Thoracic aorta (tissue), 2 donors: ENCODE measurements at regions not wholly inside any gene's neighbourhood (a gene's known extent, or its start where the extent isn't known, plus 50 kb on each side); places are given as distances from the start of the nearest gene placed in this dataset.

ENCODE experiments used
- ATAC-seq: fragments of 150-250 bp; one replicate; pipeline ENCODE4 v1.8.0; 2017; ENCODE audit warnings: low read depth; ENCODE audit not compliant: insufficient number of reproducible peaks, low FRiP score
- DNase-seq: peaks from one replicate; pipeline ENCODE4 v3.0.0-alpha.2; 2020; ENCODE audit warnings: low spot score
- H3K27ac ChIP-seq, 2 donors: fragments of 200-600 bp; sonication (generic); 1 replicate in 1 of 2; 2 replicates in 1 of 2; pipeline ENCODE4 v1.5.1; 2016; ENCODE audit warnings: mild to moderate bottlenecking in 2 of 2, moderate library complexity in 2 of 2
- H3K27me3 ChIP-seq: fragments of 200-600 bp; sonication (generic); replicated peaks from 2 replicates; pipeline ENCODE4 v1.6.0; 2016; ENCODE audit warnings: mild to moderate bottlenecking; ENCODE audit not compliant: insufficient read depth
- H3K36me3 ChIP-seq: fragments of 200-600 bp; sonication (generic); one replicate; pipeline ENCODE4 v1.5.1; 2016
- H3K4me1 ChIP-seq, 2 donors: fragments of 200-600 bp; sonication (generic); 1 replicate in 1 of 2; 2 replicates in 1 of 2; pipeline versions ENCODE4 v1.5.1 to v1.6.0; 2016; ENCODE audit warnings: low read depth in 2 of 2, mild to moderate bottlenecking in 1 of 2; ENCODE audit not compliant: control insufficient read depth in 1 of 2
- H3K4me3 ChIP-seq: fragments of 200-600 bp; sonication (generic); 2 replicates; pipeline ENCODE4 v1.5.1; 2016; ENCODE audit warnings: mild to moderate bottlenecking
- H3K9me3 ChIP-seq: fragments of 200-600 bp; sonication (generic); 2 replicates; pipeline ENCODE4 v1.5.1; 2016
- TF ChIP-seq, protein P1 (sequence below): fragments of 200-600 bp; sonication (generic); IDR thresholded peaks from one replicate; pipeline ENCODE4 v1.5.1; 2019; ENCODE audit warnings: antibody characterized with exemption

DNA sequence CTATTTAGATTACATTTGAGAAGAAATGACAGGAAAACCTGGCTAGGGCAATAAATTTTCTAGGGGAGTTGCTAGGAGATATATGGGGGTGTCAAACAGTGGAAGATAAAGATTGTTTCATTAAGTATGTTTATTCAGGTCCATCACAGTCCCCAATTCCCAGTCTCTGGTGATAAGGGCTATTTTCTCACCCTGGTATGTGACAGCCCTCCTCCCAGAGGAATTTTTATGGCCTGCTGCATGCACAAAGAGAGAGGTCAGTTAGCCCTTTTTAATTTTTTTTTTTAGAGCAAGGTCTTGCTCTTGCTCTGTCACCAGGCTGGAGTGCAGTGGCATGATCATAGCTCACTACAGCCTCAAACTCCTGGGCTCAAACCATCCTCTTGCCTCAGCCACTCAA, 53.6 kb upstream of the ATF7IP2 start:
- H3K4me3 ChIP-seq = no peak overlapping the region
- no peak for ATAC-seq
- H3K36me3 ChIP-seq = no peaks in the 10 kb centered on the region

DNA sequence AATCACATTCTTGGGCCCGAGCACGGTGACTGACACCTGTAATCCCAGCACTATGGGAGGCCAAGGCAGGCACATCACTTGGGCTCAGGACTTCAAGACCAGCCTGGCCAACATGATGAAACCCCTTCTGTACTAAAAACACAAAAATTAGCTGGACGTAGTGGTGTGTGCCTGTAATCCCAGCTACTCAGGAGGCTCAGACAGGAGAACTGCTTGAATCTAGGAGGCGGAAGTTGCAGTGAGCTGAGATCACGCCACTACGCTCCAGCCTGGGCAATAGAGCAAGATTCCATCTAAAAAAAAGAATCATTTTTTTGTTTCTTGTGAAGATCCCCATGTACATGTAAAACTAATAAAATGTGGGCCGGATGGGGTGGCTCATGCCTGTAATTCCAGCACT, 53.1 kb upstream of the ATF7IP2 start:
- Histone ChIP-seq H3K9me3 (no peaks in the 10 kb centered on the region), H3K27me3 (no peaks in the 10 kb centered on the region), H3K36me3 (no peaks in the 10 kb centered on the region), H3K4me1 (no peaks in the 10 kb centered on the region), H3K4me3 (no peak overlapping the region), H3K27ac (no peak overlapping the region)
- ATAC-seq (no peak), DNase-seq (no peak)
- TF ChIP-seq, protein P1, sequence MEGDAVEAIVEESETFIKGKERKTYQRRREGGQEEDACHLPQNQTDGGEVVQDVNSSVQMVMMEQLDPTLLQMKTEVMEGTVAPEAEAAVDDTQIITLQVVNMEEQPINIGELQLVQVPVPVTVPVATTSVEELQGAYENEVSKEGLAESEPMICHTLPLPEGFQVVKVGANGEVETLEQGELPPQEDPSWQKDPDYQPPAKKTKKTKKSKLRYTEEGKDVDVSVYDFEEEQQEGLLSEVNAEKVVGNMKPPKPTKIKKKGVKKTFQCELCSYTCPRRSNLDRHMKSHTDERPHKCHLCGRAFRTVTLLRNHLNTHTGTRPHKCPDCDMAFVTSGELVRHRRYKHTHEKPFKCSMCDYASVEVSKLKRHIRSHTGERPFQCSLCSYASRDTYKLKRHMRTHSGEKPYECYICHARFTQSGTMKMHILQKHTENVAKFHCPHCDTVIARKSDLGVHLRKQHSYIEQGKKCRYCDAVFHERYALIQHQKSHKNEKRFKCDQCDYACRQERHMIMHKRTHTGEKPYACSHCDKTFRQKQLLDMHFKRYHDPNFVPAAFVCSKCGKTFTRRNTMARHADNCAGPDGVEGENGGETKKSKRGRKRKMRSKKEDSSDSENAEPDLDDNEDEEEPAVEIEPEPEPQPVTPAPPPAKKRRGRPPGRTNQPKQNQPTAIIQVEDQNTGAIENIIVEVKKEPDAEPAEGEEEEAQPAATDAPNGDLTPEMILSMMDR = no peak

More for the DNA sequence above, 53.6 kb upstream of the ATF7IP2 start:
- H3K27me3 ChIP-seq = no peaks in the 10 kb centered on the region
- no peak for DNase-seq
- no peaks in the 10 kb centered on the region for H3K4me1 ChIP-seq
- H3K27ac ChIP-seq = no peak overlapping the region
- no peaks in the 10 kb centered on the region for H3K9me3 ChIP-seq
- TF ChIP-seq, protein P1 = no peak

DNA sequence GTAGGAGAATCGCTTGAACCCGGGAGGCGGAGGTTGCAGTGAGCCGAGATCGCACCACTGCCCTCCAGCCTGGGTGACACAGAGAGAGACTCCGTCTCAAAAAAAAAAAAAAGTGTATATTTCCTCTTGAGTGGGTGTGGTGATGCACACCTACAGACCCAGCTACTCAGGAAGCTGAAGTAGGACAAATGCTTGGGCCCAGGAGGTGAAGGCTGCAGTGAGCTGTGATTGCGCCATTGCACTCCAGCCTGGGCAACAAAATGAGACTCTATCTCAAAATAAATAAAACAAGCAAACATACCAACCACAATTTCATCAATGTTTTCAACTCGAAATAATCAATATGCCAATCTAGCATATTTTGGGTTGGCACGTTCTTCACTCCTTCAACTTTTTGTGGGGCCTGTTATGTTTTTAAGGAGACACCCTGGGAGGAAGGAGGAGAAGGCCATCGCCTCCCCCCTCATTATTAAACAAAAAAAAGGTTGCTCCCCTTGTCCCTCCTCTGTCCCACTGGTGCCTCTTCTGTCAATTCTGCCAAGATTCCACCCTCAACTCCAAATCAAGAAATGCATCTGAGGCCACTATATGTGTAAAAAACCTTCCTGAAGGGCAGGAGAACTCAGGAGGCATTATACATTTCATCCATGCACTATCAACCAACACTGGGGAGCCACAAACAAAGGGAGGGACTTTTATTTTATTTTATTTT, 52.4 kb upstream of the ATF7IP2 start:
- Histone ChIP-seq H3K9me3 (no peaks in the 10 kb centered on the region), H3K27ac (no peak overlapping the region), H3K27me3 (no peaks in the 10 kb centered on the region), H3K36me3 (no peaks in the 10 kb centered on the region), H3K4me1 (no peaks in the 10 kb centered on the region), H3K4me3 (no peak overlapping the region)
- ATAC-seq = no peak
- TF ChIP-seq, protein P1 = no peak
- DNase-seq = no peak

DNA sequence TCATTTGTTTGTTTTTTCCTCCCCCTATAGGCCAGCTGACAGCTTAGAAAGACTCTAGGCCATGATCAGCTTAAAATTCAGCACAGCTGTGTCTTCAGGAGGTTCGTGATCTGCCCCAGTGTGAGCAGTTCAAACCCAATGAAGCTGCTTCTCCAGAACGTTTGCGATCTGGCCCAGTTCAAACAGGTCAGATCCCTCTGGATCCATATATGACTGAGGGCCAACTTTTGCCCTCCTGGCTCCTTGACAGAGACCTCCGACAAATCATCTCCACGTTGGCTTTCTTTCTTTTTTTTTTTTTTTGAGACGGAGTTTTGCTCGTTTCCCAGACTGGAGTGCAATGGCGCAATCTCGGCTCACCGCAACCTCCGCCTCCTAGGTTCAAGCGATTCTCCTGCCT, 50.2 kb upstream of the ATF7IP2 start:
- no peak overlapping the region for H3K4me3 ChIP-seq

More for the DNA sequence above, 50.2 kb upstream of the ATF7IP2 start:
- H3K27ac ChIP-seq = no peak overlapping the region
- TF ChIP-seq, protein P1 = no peak
- peaks cover 13% of the 10 kb centered on the region for H3K9me3 ChIP-seq
- ATAC-seq (no peak), DNase-seq (no peak)
- H3K36me3 ChIP-seq = no peaks in the 10 kb centered on the region
- H3K27me3 ChIP-seq = no peaks in the 10 kb centered on the region
- H3K4me1 ChIP-seq = no peaks in the 10 kb centered on the region
